Ishikawa (cell line): ENCODE measurements at regions not wholly inside any gene's neighbourhood (a gene's known extent, or its start where the extent isn't known, plus 50 kb on each side); places are given as distances from the start of the nearest gene placed in this dataset.

ENCODE experiments used
- CEBPB ChIP-seq: IDR thresholded peaks from 2 replicates; pipeline ENCODE4 v1.6.1; 2012
- CREB1 ChIP-seq: IDR thresholded peaks from 2 replicates; pipeline ENCODE4 v1.6.1; 2012; ENCODE audit warnings: low read depth
- EGR1 ChIP-seq: IDR thresholded peaks from 2 replicates; pipeline ENCODE4 v1.6.1; 2012
- EP300 ChIP-seq: IDR thresholded peaks from 2 replicates; pipeline ENCODE4 v1.6.1; 2012; ENCODE audit warnings: borderline replicate concordance
- FOXM1 ChIP-seq: IDR thresholded peaks from 2 replicates; pipeline ENCODE4 v1.6.1; 2012; ENCODE audit warnings: low read depth, borderline replicate concordance
- MAX ChIP-seq: IDR thresholded peaks from 2 replicates; pipeline ENCODE4 v1.6.1; 2012
- NFIC ChIP-seq: IDR thresholded peaks from 2 replicates; pipeline ENCODE4 v1.6.1; 2012
- RAD21 ChIP-seq: IDR thresholded peaks from 2 replicates; pipeline ENCODE4 v1.6.1; 2012; ENCODE audit warnings: low read depth
- TAF1 ChIP-seq: IDR thresholded peaks from 2 replicates; pipeline ENCODE4 v1.6.1; 2012; ENCODE audit warnings: low read depth, mild to moderate bottlenecking
- TCF12 ChIP-seq: IDR thresholded peaks from 2 replicates; pipeline ENCODE4 v1.6.1; 2012; ENCODE audit warnings: low read depth
- TEAD4 ChIP-seq: IDR thresholded peaks from 2 replicates; pipeline ENCODE4 v1.6.1; 2012
- USF1 ChIP-seq: IDR thresholded peaks from 2 replicates; pipeline ENCODE4 v1.6.1; 2012
- YY1 ChIP-seq: IDR thresholded peaks from 2 replicates; pipeline ENCODE4 v1.6.1; 2012; ENCODE audit warnings: low read depth
- ZBTB7A ChIP-seq: IDR thresholded peaks from 2 replicates; pipeline ENCODE4 v1.6.1; 2012; ENCODE audit warnings: low read depth
- TF ChIP-seq, protein P1 (sequence below): IDR thresholded peaks from 2 replicates; pipeline ENCODE4 v1.6.1; 2012; ENCODE audit warnings: low read depth, mild to moderate bottlenecking

DNA sequence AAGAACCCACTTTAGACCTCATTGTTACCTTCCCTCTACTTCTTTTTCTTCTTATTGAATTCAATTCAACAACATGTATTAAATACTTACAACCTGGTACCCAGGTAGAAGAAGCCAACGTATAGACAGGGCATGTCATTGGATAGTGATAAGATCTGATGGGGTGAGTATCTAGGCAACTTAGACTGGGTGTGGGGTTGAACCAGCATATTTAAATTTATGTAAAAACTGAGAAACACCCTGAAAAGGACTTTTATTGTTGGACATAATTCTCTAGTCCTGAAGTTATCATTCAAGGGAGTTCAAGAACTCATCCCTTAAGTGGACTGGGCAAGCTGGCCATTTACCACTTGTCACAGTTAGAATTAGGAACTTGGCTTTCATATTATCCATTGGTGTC, 139.2 kb downstream of the ZIC5 start:
- TF ChIP-seq TAF1 (no peak), FOXM1 (no peak), ZBTB7A (no peak), EP300 (no peak), MAX (no peak), YY1 (no peak)
- TF ChIP-seq, protein P1, sequence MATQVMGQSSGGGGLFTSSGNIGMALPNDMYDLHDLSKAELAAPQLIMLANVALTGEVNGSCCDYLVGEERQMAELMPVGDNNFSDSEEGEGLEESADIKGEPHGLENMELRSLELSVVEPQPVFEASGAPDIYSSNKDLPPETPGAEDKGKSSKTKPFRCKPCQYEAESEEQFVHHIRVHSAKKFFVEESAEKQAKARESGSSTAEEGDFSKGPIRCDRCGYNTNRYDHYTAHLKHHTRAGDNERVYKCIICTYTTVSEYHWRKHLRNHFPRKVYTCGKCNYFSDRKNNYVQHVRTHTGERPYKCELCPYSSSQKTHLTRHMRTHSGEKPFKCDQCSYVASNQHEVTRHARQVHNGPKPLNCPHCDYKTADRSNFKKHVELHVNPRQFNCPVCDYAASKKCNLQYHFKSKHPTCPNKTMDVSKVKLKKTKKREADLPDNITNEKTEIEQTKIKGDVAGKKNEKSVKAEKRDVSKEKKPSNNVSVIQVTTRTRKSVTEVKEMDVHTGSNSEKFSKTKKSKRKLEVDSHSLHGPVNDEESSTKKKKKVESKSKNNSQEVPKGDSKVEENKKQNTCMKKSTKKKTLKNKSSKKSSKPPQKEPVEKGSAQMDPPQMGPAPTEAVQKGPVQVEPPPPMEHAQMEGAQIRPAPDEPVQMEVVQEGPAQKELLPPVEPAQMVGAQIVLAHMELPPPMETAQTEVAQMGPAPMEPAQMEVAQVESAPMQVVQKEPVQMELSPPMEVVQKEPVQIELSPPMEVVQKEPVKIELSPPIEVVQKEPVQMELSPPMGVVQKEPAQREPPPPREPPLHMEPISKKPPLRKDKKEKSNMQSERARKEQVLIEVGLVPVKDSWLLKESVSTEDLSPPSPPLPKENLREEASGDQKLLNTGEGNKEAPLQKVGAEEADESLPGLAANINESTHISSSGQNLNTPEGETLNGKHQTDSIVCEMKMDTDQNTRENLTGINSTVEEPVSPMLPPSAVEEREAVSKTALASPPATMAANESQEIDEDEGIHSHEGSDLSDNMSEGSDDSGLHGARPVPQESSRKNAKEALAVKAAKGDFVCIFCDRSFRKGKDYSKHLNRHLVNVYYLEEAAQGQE: no peak

GRCh38 chr13:99830931-99831330, 140.6 kb downstream of the ZIC5 start:
- TF ChIP-seq CEBPB (no peak), TAF1 (no peak), RAD21 (no peak), TCF12 (no peak), ZBTB7A (no peak)

GRCh38 chr13:99829593-99830239, 141.9 kb downstream of the ZIC5 start:
- no peak for TF ChIP-seq NFIC
- TF ChIP-seq USF1: no peak
- no peak for TF ChIP-seq TCF12
- TF ChIP-seq TEAD4: no peak
- TF ChIP-seq YY1: no peak
- TF ChIP-seq MAX: no peak

- TF ChIP-seq CEBPB: no peak
- no peak for TF ChIP-seq FOXM1
- TF ChIP-seq, protein P1: no peak
- TF ChIP-seq YY1: no peak
- TF ChIP-seq ZBTB7A: no peak
- TF ChIP-seq MAX: no peak
- TF ChIP-seq TAF1: no peak
- TF ChIP-seq TEAD4: no peak
- TF ChIP-seq USF1: no peak
- TF ChIP-seq RAD21: no peak
- TF ChIP-seq TCF12: no peak
These were observed 142.4 kb downstream of the ZIC5 start for GRCh38 chr13:99829161-99829560.

GRCh38 chr13:99828735-99829134, 142.8 kb downstream of the ZIC5 start:
- TF ChIP-seq CREB1 (no peak), EP300 (no peak), EGR1 (no peak)

GRCh38 chr13:99828123-99828522, 143.4 kb downstream of the ZIC5 start:
- TF ChIP-seq NFIC (no peak), TAF1 (no peak), MAX (no peak), EP300 (no peak), TEAD4 (no peak), YY1 (no peak), TCF12 (no peak), FOXM1 (no peak), EGR1 (no peak), CREB1 (no peak), CEBPB (no peak), USF1 (no peak), ZBTB7A (no peak), RAD21 (no peak)
- TF ChIP-seq, protein P1: no peak
